WTC11 (cell line): ENCODE measurements at regions not wholly inside any gene's neighbourhood (a gene's known extent, or its start where the extent isn't known, plus 50 kb on each side); places are given as distances from the start of the nearest gene placed in this dataset.

ENCODE experiments used
- ATAC-seq: fragments of 200-7000 bp; cut with Tn5 transposase; 2 replicates; pipeline ENCODE4 v1.10.0; 2021; ENCODE audit warnings: mild to moderate bottlenecking, moderate library complexity
- CTCF ChIA-PET: fragments of 300-600 bp; sonication (Branson Sonifier 250); formaldehyde crosslinking; loops from one replicate; lab custom pipeline; 2021; ENCODE audit warnings: antibody characterized with exemption; lab: Charles Lee
- POLR2A ChIA-PET: fragments of 350-600 bp; sonication (Branson Sonifier 250); formaldehyde crosslinking; loops from one replicate; lab custom pipeline; 2021; ENCODE audit warnings: antibody characterized with exemption; lab: Charles Lee
- DNase-seq: peaks from one replicate; pipeline ENCODE4 v3.0.0; 2021; ENCODE audit warnings: low spot score
- H3K27ac Mint-ChIP-seq: 2 replicates; pipeline ENCODE4 v1.8.0; 2021; ENCODE audit warnings: mixed read lengths
- H3K27me3 Mint-ChIP-seq: 2 replicates; pipeline ENCODE4 v1.8.0; 2021; ENCODE audit warnings: low read depth, mild to moderate bottlenecking, moderate library complexity, mixed read lengths
- H3K36me3 Mint-ChIP-seq: 2 replicates; pipeline ENCODE4 v1.8.0; 2021; ENCODE audit warnings: mixed read lengths
- H3K4me1 Mint-ChIP-seq: 2 replicates; pipeline ENCODE4 v1.8.0; 2022; ENCODE audit warnings: mixed read lengths
- H3K4me3 Mint-ChIP-seq: 2 replicates; pipeline ENCODE4 v1.8.0; 2021; ENCODE audit warnings: mild to moderate bottlenecking, moderate library complexity, mixed read lengths
- H3K9me3 Mint-ChIP-seq: 2 replicates; pipeline ENCODE4 v1.8.0; 2021; ENCODE audit warnings: mixed read lengths
- AFF4 ChIP-seq: sonication (generic); formaldehyde crosslinking; IDR thresholded peaks from 2 replicates; pipeline ENCODE4 v1.8.1; 2023; ENCODE audit warnings: mild to moderate bottlenecking, missing genetic modification reagents, borderline replicate concordance
- ATF1 ChIP-seq: sonication (generic); formaldehyde crosslinking; IDR thresholded peaks from 2 replicates; pipeline ENCODE4 v1.8.1; 2023; ENCODE audit warnings: mild to moderate bottlenecking, moderate library complexity, missing genetic modification reagents
- CREM ChIP-seq: sonication (generic); formaldehyde crosslinking; IDR thresholded peaks from 2 replicates; pipeline ENCODE4 v1.8.1; 2022; ENCODE audit warnings: mild to moderate bottlenecking, missing genetic modification reagents, moderate library complexity
- HMGA2 ChIP-seq: fragments of 250-450 bp; sonication (Bioruptor Pico); IDR thresholded peaks from 2 replicates; pipeline ENCODE4 v1.4.0; 2021; ENCODE audit warnings: mild to moderate bottlenecking, moderate library complexity
- IRF1 ChIP-seq: sonication (generic); formaldehyde crosslinking; IDR thresholded peaks from 2 replicates; pipeline ENCODE4 v1.8.0; 2023; ENCODE audit warnings: missing genetic modification reagents
- IRF2 ChIP-seq: sonication (generic); formaldehyde crosslinking; IDR thresholded peaks from 2 replicates; pipeline ENCODE4 v1.8.0; 2022; ENCODE audit warnings: low read depth, missing genetic modification reagents, borderline replicate concordance
- JAZF1 ChIP-seq: fragments of 250-450 bp; sonication (Bioruptor Pico); IDR thresholded peaks from 2 replicates; pipeline ENCODE4 v1.9.0; 2021; ENCODE audit warnings: moderate library complexity, mild to moderate bottlenecking, inconsistent platforms
- JUN ChIP-seq: sonication (generic); formaldehyde crosslinking; IDR thresholded peaks from 2 replicates; pipeline ENCODE4 v1.8.0; 2023; ENCODE audit warnings: mild to moderate bottlenecking, missing genetic modification reagents
- MLX ChIP-seq: sonication (generic); formaldehyde crosslinking; IDR thresholded peaks from 2 replicates; pipeline ENCODE4 v1.8.1; 2023; ENCODE audit warnings: mild to moderate bottlenecking, missing genetic modification reagents, moderate library complexity
- NFE2L1 ChIP-seq: sonication (generic); formaldehyde crosslinking; IDR thresholded peaks from 2 replicates; pipeline ENCODE4 v1.8.1; 2023; ENCODE audit warnings: missing genetic modification reagents
- NFYB ChIP-seq: sonication (generic); formaldehyde crosslinking; conservative IDR thresholded peaks from 2 replicates; pipeline ENCODE4 v1.8.0; 2022; ENCODE audit warnings: low read depth, missing genetic modification reagents
- NR3C1 ChIP-seq: sonication (generic); formaldehyde crosslinking; conservative IDR thresholded peaks from 2 replicates; pipeline ENCODE4 v1.8.1; 2023; ENCODE audit warnings: low read depth, mild to moderate bottlenecking, missing genetic modification reagents
- OVOL2 ChIP-seq: fragments of 250-450 bp; sonication (Bioruptor Pico); IDR thresholded peaks from 2 replicates; pipeline ENCODE4 v1.9.0; 2021; ENCODE audit warnings: mild to moderate bottlenecking, borderline replicate concordance
- PREB ChIP-seq: sonication (generic); formaldehyde crosslinking; IDR thresholded peaks from 2 replicates; pipeline ENCODE4 v1.8.1; 2022; ENCODE audit warnings: mild to moderate bottlenecking, missing genetic modification reagents, moderate library complexity, borderline replicate concordance
- STAT6 ChIP-seq: sonication (generic); formaldehyde crosslinking; conservative IDR thresholded peaks from 2 replicates; pipeline ENCODE4 v1.8.1; 2023; ENCODE audit warnings: mild to moderate bottlenecking, low read depth, missing genetic modification reagents, moderate library complexity
- ZNF281 ChIP-seq: sonication (generic); formaldehyde crosslinking; IDR thresholded peaks from 2 replicates; pipeline ENCODE4 v1.8.0; 2023; ENCODE audit warnings: mild to moderate bottlenecking, missing genetic modification reagents
- ZNF425 ChIP-seq: fragments of 250-450 bp; sonication (Bioruptor Pico); conservative IDR thresholded peaks from 2 replicates; pipeline ENCODE4 v1.9.0; 2021; ENCODE audit warnings: mild to moderate bottlenecking
- ZNF512 ChIP-seq: sonication (generic); formaldehyde crosslinking; IDR thresholded peaks from 2 replicates; pipeline ENCODE4 v1.8.1; 2022; ENCODE audit warnings: missing genetic modification reagents, borderline replicate concordance
- ZSCAN18 ChIP-seq: fragments of 250-450 bp; sonication (Bioruptor Pico); IDR thresholded peaks from 2 replicates; pipeline ENCODE4 v2.1.2; 2022; ENCODE audit warnings: mild to moderate bottlenecking, moderate library complexity

GRCh38 chr13:105725887-105726286 is 809.6 kb downstream of the EFNB2 start:
- H3K27ac Mint-ChIP-seq, result no peak overlapping the region
- no peaks in the 10 kb centered on the region for H3K27me3 Mint-ChIP-seq
- H3K4me1 Mint-ChIP-seq, result no peaks in the 10 kb centered on the region
- DNase-seq (no peak), ATAC-seq (no peak)
- no peak overlapping the region for H3K4me3 Mint-ChIP-seq
- H3K9me3 Mint-ChIP-seq, result peaks cover 6% of the 10 kb centered on the region; the same call in 1 of the 2 replicates
- TF ChIP-seq IRF2 (CRISPR knock-in tag) (no peak), ZNF281 (CRISPR knock-in tag) (no peak), NR3C1 (no peak), AFF4 (CRISPR knock-in tag) (no peak), JUN (CRISPR knock-in tag) (no peak), ATF1 (CRISPR knock-in tag) (no peak), ZSCAN18 (CRISPR knock-in tag) (no peak), PREB (CRISPR knock-in tag) (no peak), NFE2L1 (CRISPR knock-in tag) (no peak), JAZF1 (CRISPR knock-in tag) (no peak), ZNF425 (CRISPR knock-in tag) (no peak), NFYB (no peak), ZNF512 (CRISPR knock-in tag) (no peak), HMGA2 (no peak), STAT6 (CRISPR knock-in tag) (no peak), IRF1 (CRISPR knock-in tag) (no peak), OVOL2 (CRISPR knock-in tag) (no peak), MLX (CRISPR knock-in tag) (no peak), CREM (no peak)
- CTCF ChIA-PET, result no interaction called here
- H3K36me3 Mint-ChIP-seq, result no peaks in the 10 kb centered on the region
- POLR2A ChIA-PET, result no interaction called here
